CD4-positive, alpha-beta T cell (primary cell): ENCODE measurements at regions not wholly inside any gene's neighbourhood (a gene's known extent, or its start where the extent isn't known, plus 50 kb on each side); places are given as distances from the start of the nearest gene placed in this dataset.

ENCODE experiments used
- ATAC-seq: fragments of 200-7000 bp; cut with Tn5 transposase; one replicate; pipeline ENCODE4 v1.10.0; 2022; ENCODE audit warnings: mild to moderate bottlenecking; ENCODE audit not compliant: poor library complexity
- CTCF ChIA-PET: fragments of 350-600 bp; sonication (Branson Sonifier 250); formaldehyde crosslinking; loops from one replicate; lab custom pipeline; 2021; ENCODE audit warnings: antibody characterized with exemption, inconsistent platforms; lab: Charles Lee
- POLR2A ChIA-PET: fragments of 350-600 bp; sonication (Branson Sonifier 250); formaldehyde crosslinking; loops from one replicate; lab custom pipeline; 2021; ENCODE audit warnings: antibody characterized with exemption, inconsistent platforms; lab: Charles Lee
- DNase-seq, 14 experiments: peaks; one replicate each; pipeline ENCODE4 v3.0.0-alpha.2; 2013 to 2020; ENCODE audit warnings: mixed read lengths in 2 of 14
- H3K27ac ChIP-seq, 2 donors: one replicate each; pipeline versions ENCODE4 v1.5.1 to v1.7.0; 2013; ENCODE audit warnings: low read length in 2 of 2, low read depth in 1 of 2, mild to moderate bottlenecking in 1 of 2
- H3K27me3 ChIP-seq, 2 experiments: 1 replicate in 1 of 2; 2 replicates in 1 of 2; pipeline versions ENCODE4 v1.6.1 to v1.7.0; 2013; ENCODE audit warnings: low read length in 2 of 2, control low read depth in 1 of 2, mild to moderate bottlenecking in 1 of 2, moderate library complexity in 1 of 2; ENCODE audit not compliant: insufficient read depth in 2 of 2, control insufficient read depth in 1 of 2
- H3K36me3 ChIP-seq: one replicate; pipeline ENCODE4 v1.6.1; 2013; ENCODE audit warnings: low read length, control low read depth; ENCODE audit not compliant: insufficient read depth
- H3K4me1 ChIP-seq: one replicate; pipeline ENCODE4 v1.6.1; 2013; ENCODE audit warnings: low read length, control low read depth; ENCODE audit not compliant: insufficient read depth
- H3K4me3 ChIP-seq: one replicate; pipeline ENCODE4 v1.5.1; 2013; ENCODE audit warnings: mild to moderate bottlenecking, low read length, moderate library complexity
- H3K9me3 ChIP-seq, 2 experiments: 1 replicate in 1 of 2; 2 replicates in 1 of 2; pipeline versions ENCODE4 v1.6.1 to v1.7.0; 2013; ENCODE audit warnings: low read length in 2 of 2, mild to moderate bottlenecking in 2 of 2, control low read depth in 1 of 2, moderate library complexity in 1 of 2; ENCODE audit not compliant: control insufficient read depth in 1 of 2, insufficient read depth in 1 of 2
- H3K27ac Mint-ChIP-seq: one replicate; pipeline ENCODE4 v1.8.0; 2020; ENCODE audit warnings: mixed read lengths
- H3K27me3 Mint-ChIP-seq: one replicate; pipeline ENCODE4 v1.8.0; 2021; ENCODE audit warnings: mixed read lengths
- H3K36me3 Mint-ChIP-seq: one replicate; pipeline ENCODE4 v1.8.0; 2021; ENCODE audit warnings: low read depth, mixed read lengths
- H3K4me1 Mint-ChIP-seq: one replicate; pipeline ENCODE4 v1.8.0; 2021; ENCODE audit warnings: low read depth, mixed read lengths
- H3K4me3 Mint-ChIP-seq: one replicate; pipeline ENCODE4 v1.8.0; 2020; ENCODE audit warnings: mild to moderate bottlenecking, mixed read lengths
- H3K9me3 Mint-ChIP-seq: one replicate; pipeline ENCODE4 v1.8.0; 2020; ENCODE audit warnings: mixed read lengths
- CTCF ChIP-seq: fragments of 200-600 bp; IDR thresholded peaks from one replicate; pipeline ENCODE4 v1.8.0; 2022; ENCODE audit warnings: antibody characterized with exemption, mild to moderate bottlenecking
- intact Hi-C, 2 experiments: fragments of 100-400 bp; cut with DNase I in 1 of 2; cut with micrococcal nuclease in 1 of 2; formaldehyde crosslinking; loops; one replicate each; pipeline versions ENCODE4 v1.15.1 to v1.9.0; 2023 to 2025; cut with DNase I, micrococcal nuclease

- no peak overlapping the region for H3K4me3 Mint-ChIP-seq
Observed at GRCh38 chr4:112802780-112803179, 165.8 kb downstream of the LARP7 start.

GRCh38 chr4:112807083-112807482, 170.1 kb downstream of the LARP7 start:
- no peak for ATAC-seq
- intact Hi-C loops: no loop called here
- no peak for TF ChIP-seq CTCF
- Histone ChIP-seq H3K9me3 (no peaks in the 10 kb centered on the region), H3K4me3 (no peak overlapping the region), H3K36me3 (no peaks in the 10 kb centered on the region), H3K27ac (no peak overlapping the region), H3K4me1 (no peaks in the 10 kb centered on the region), H3K27me3 (no peaks in the 10 kb centered on the region)
- ChIA-PET CTCF (no interaction called here), POLR2A (no interaction called here)
- Mint-ChIP-seq H3K27me3 (peaks cover 16% of the 10 kb centered on the region), H3K4me1 (no peaks in the 10 kb centered on the region), H3K9me3 (no peaks in the 10 kb centered on the region), H3K4me3 (no peak overlapping the region), H3K36me3 (no peaks in the 10 kb centered on the region), H3K27ac (no peak overlapping the region)
- DNase-seq: no peak

More at GRCh38 chr4:112802780-112803179, 165.8 kb downstream of the LARP7 start:
- no peaks in the 10 kb centered on the region for H3K9me3 Mint-ChIP-seq
- Histone ChIP-seq H3K27ac (no peak overlapping the region), H3K27me3 (no peaks in the 10 kb centered on the region), H3K36me3 (no peaks in the 10 kb centered on the region), H3K9me3 (no peaks in the 10 kb centered on the region), H3K4me1 (no peaks in the 10 kb centered on the region), H3K4me3 (no peak overlapping the region)
- DNase-seq: no peak
- ChIA-PET CTCF (no interaction called here), POLR2A (no interaction called here)
- no peak overlapping the region for H3K27ac Mint-ChIP-seq
- intact Hi-C loops: no loop called here
- H3K27me3 Mint-ChIP-seq: peaks cover 24% of the 10 kb centered on the region
- ATAC-seq: no peak
- H3K36me3 Mint-ChIP-seq: no peaks in the 10 kb centered on the region
- TF ChIP-seq CTCF: no peak
- H3K4me1 Mint-ChIP-seq: no peaks in the 10 kb centered on the region

- ChIA-PET CTCF (no interaction called here), POLR2A (no interaction called here)
- no peaks in the 10 kb centered on the region for H3K36me3 ChIP-seq
- no peak overlapping the region for H3K27ac Mint-ChIP-seq
- H3K4me1 Mint-ChIP-seq: no peaks in the 10 kb centered on the region
- no peaks in the 10 kb centered on the region for H3K4me1 ChIP-seq
- no peaks in the 10 kb centered on the region for H3K9me3 ChIP-seq
- no peak overlapping the region for H3K4me3 ChIP-seq
- no peaks in the 10 kb centered on the region for H3K27me3 ChIP-seq
- H3K36me3 Mint-ChIP-seq: no peaks in the 10 kb centered on the region
- TF ChIP-seq CTCF: no peak
- intact Hi-C loops: no loop called here
- no peak overlapping the region for H3K27ac ChIP-seq
- ATAC-seq: no peak
- H3K4me3 Mint-ChIP-seq: no peak overlapping the region
- no peaks in the 10 kb centered on the region for H3K9me3 Mint-ChIP-seq
- H3K27me3 Mint-ChIP-seq: peaks cover 18% of the 10 kb centered on the region
- no peak for DNase-seq
Observed at GRCh38 chr4:112808001-112808400, 171.1 kb downstream of the LARP7 start.
